K562 (cell line): ENCODE measurements at regions not wholly inside any gene's neighbourhood (a gene's known extent, or its start where the extent isn't known, plus 50 kb on each side); places are given as distances from the start of the nearest gene placed in this dataset.

Source experiments
- ATAC-seq: fragments of 200-7000 bp; cut with Tn5 transposase; 3 replicates; pipeline ENCODE4 v1.9.1; 2020; ENCODE audit warnings: moderate library complexity
- BruUV-seq: library from RNA; stranded (reverse); fragments of 400-500 nt; replicated peaks from 2 replicates; lab custom pipeline; 2021; lab: Mats Ljungman, UMichigan
- CTCF ChIA-PET: fragments of 300-600 bp; formaldehyde crosslinking; extraction: SDS; loops from one replicate; lab custom pipeline; 2021; ENCODE audit warnings: low intra/inter-chr PET ratio; lab: Yijun Ruan, JAX
- POLR2A ChIA-PET: fragments of 300-600, 350-650 bp; sonication (Branson Sonifier 250); formaldehyde crosslinking; extraction: SDS; loops from one replicate; lab custom pipeline; 2021; ENCODE audit warnings: antibody characterized with exemption, inconsistent platforms; lab: Yijun Ruan, JAX
- DNase-seq, 4 experiments: peaks; one replicate each; pipeline versions ENCODE4 v3.0.0 to v3.0.0-alpha.2; 2011 to 2018; ENCODE audit warnings: low spot score in 3 of 4, mixed read lengths in 3 of 4; ENCODE audit errors: extremely low read depth in 1 of 4
- FAIRE-seq: peaks from 2 replicates; lab custom pipeline; 2011; peaks lifted over from hg19 to GRCh38; lab: Jason Lieb, UNC
- H2AFZ ChIP-seq: 2 replicates; pipeline ENCODE4 v1.6.0; 2011; ENCODE audit warnings: low read depth, low read length, control low read depth, inconsistent platforms
- H3K27ac ChIP-seq: fragments of 200-600 bp; 3 replicates; pipeline ENCODE4 v1.8.0; 2011; ENCODE audit warnings: low read depth, mild to moderate bottlenecking, control low read depth, inconsistent platforms, low read length, moderate library complexity, mixed read lengths; ENCODE audit errors: extremely low read depth
- H3K27me3 ChIP-seq, 2 experiments: fragments of 300-600 bp in 1 of 2; 2 replicates in 1 of 2; 3 replicates in 1 of 2; pipeline versions ENCODE4 v1.6.0 to v1.8.0; 2011; ENCODE audit warnings: inconsistent platforms in 2 of 2, low read length in 2 of 2, mild to moderate bottlenecking in 1 of 2, mixed read lengths in 1 of 2, moderate library complexity in 1 of 2; ENCODE audit not compliant: control insufficient read depth in 2 of 2, insufficient read depth in 2 of 2
- H3K36me3 ChIP-seq: fragments of 300-600 bp; 3 replicates; pipeline ENCODE4 v1.8.0; 2011; ENCODE audit warnings: mild to moderate bottlenecking, low read length, inconsistent platforms; ENCODE audit not compliant: control insufficient read depth, insufficient read depth
- H3K4me1 ChIP-seq, 2 experiments: fragments of 200-600 bp in 1 of 2; replicated peaks in 1 of 2; 2 replicates in 1 of 2; 3 replicates in 1 of 2; pipeline versions ENCODE4 v1.5.1 to v1.8.0; 2011; ENCODE audit warnings: inconsistent platforms in 2 of 2, low read length in 2 of 2, mild to moderate bottlenecking in 1 of 2, mixed read lengths in 1 of 2, moderate library complexity in 1 of 2; ENCODE audit not compliant: control insufficient read depth in 2 of 2, insufficient read depth in 2 of 2
- H3K4me2 ChIP-seq: 2 replicates; pipeline ENCODE4 v1.6.1; 2011; ENCODE audit warnings: low read length, control low read depth, inconsistent platforms, mixed read lengths; ENCODE audit not compliant: insufficient read depth
- H3K4me3 ChIP-seq: fragments of 200-600 bp; sonication (generic), shearing (Covaris generic); 2 replicates; pipeline ENCODE4 v1.5.1; 2016; ENCODE audit warnings: control low read depth, inconsistent platforms
- H3K79me2 ChIP-seq: fragments of 200-600 bp; 3 replicates; pipeline ENCODE4 v1.8.0; 2011; ENCODE audit warnings: low read length, inconsistent platforms; ENCODE audit not compliant: control insufficient read depth, insufficient read depth
- H3K9ac ChIP-seq, 2 experiments: 2 replicates each; pipeline versions ENCODE4 v1.6.0 to v1.6.1; 2011; ENCODE audit warnings: low read depth in 2 of 2, low read length in 2 of 2, control low read depth in 1 of 2, inconsistent platforms in 1 of 2, mild to moderate bottlenecking in 1 of 2, mixed read lengths in 1 of 2; ENCODE audit not compliant: insufficient read depth in 1 of 2
- H3K9me1 ChIP-seq: one replicate; pipeline ENCODE4 v1.6.0; 2011; ENCODE audit warnings: inconsistent platforms, mild to moderate bottlenecking, low read length, moderate library complexity; ENCODE audit not compliant: control insufficient read depth, insufficient read depth
- H3K9me3 ChIP-seq: replicated peaks from 2 replicates; pipeline ENCODE4 v1.5.1; 2011; ENCODE audit warnings: low read depth, low read length, inconsistent platforms; ENCODE audit not compliant: control insufficient read depth, insufficient read depth
- H4K20me1 ChIP-seq: replicated peaks from 2 replicates; pipeline ENCODE4 v1.6.1; 2011; ENCODE audit warnings: low read length, inconsistent platforms, mixed read lengths; ENCODE audit not compliant: control insufficient read depth, insufficient read depth
- BHLHE40 ChIP-seq: IDR thresholded peaks from 2 replicates; pipeline ENCODE4 v1.6.1; 2011; ENCODE audit warnings: low read length, improper control_type of control experiment
- ERF ChIP-seq: fragments of 450-650 bp; formaldehyde crosslinking; IDR thresholded peaks from 2 replicates; pipeline ENCODE4 v1.4.0; 2020; ENCODE audit warnings: mild to moderate bottlenecking, mixed read lengths
- FOXA3 ChIP-seq, 2 experiments: fragments of 450-650 bp in 1 of 2; sonication (generic) in 1 of 2; formaldehyde crosslinking; IDR thresholded peaks in 1 of 2; conservative IDR thresholded peaks in 1 of 2; 2 replicates each; pipeline versions ENCODE4 v1.4.0 to v1.8.0; 2020 to 2022; ENCODE audit warnings: mild to moderate bottlenecking in 2 of 2, missing genetic modification reagents in 1 of 2
- GATA2 ChIP-seq: sonication (generic); formaldehyde crosslinking; IDR thresholded peaks from 2 replicates; pipeline ENCODE4 v1.4.0; 2020; ENCODE audit warnings: mild to moderate bottlenecking, missing genetic modification reagents
- IFI16 ChIP-seq: fragments of 250-450 bp; sonication (Bioruptor Pico); IDR thresholded peaks from 2 replicates; pipeline ENCODE4 v2.1.2; 2022; ENCODE audit warnings: mild to moderate bottlenecking, inconsistent platforms
- JUND ChIP-seq, 2 experiments: IDR thresholded peaks; 2 replicates in 1 of 2; 3 replicates in 1 of 2; pipeline ENCODE4 v1.6.1; 2011; ENCODE audit warnings: borderline replicate concordance in 2 of 2, low read depth in 2 of 2, low read length in 2 of 2, improper control_type of control experiment in 1 of 2, missing biosample characterization in 1 of 2, missing genetic modification characterization in 1 of 2, missing genetic modification reagents in 1 of 2
- SIRT6 ChIP-seq: IDR thresholded peaks from one replicate; pipeline ENCODE4 v1.6.1; 2012; ENCODE audit warnings: low read depth, mild to moderate bottlenecking, control low read depth, inconsistent platforms, low read length, moderate library complexity
- SRSF7 ChIP-seq: fragments of 200-400 bp; formaldehyde crosslinking; optimal IDR thresholded peaks from 2 replicates; pipeline ENCODE3; 2017; ENCODE audit warnings: mild to moderate bottlenecking, low read depth, low read length
- ZNF583 ChIP-seq: fragments of 250-450 bp; sonication (Bioruptor Pico); IDR thresholded peaks from 2 replicates; pipeline ENCODE4 v1.4.0; 2020
- WGBS: fragments of 100-300 bp; shearing (Covaris generic); methylation state at CpG from one replicate; pipeline ENCODE4 v1.1.6; 2016; ENCODE audit warnings: low coverage, mixed read lengths; ENCODE audit not compliant: insufficient coverage; ENCODE audit errors: missing lambda C conversion rate; 5-methylcytosine and 5-hydroxymethylcytosine counted together
- in situ Hi-C: fragments of 300-500 bp; cut with MboI; formaldehyde crosslinking; loops from 4 replicates; pipeline ENCODE4 v1.15.0; 2018; ENCODE audit warnings: inconsistent platforms, mixed read lengths
- intact Hi-C: fragments of 100-400 bp; cut with micrococcal nuclease; formaldehyde crosslinking; loops from 2 replicates; pipeline ENCODE4 v1.14.2; 2022
- TF ChIP-seq, protein P1 (sequence below): sonication (generic); formaldehyde crosslinking; IDR thresholded peaks from 2 replicates; pipeline ENCODE4 v1.9.0; 2022; ENCODE audit warnings: mild to moderate bottlenecking, missing genetic modification reagents
- TF ChIP-seq, protein P2 (sequence below), 2 experiments: fragments of 450-650 bp in 1 of 2; sonication (generic) in 1 of 2; formaldehyde crosslinking in 1 of 2; IDR thresholded peaks; 2 replicates each; pipeline versions ENCODE4 v1.7.1 to v1.9.0; 2016 to 2022; ENCODE audit warnings: inconsistent platforms in 1 of 2, mild to moderate bottlenecking in 1 of 2, missing genetic modification reagents in 1 of 2

DNA sequence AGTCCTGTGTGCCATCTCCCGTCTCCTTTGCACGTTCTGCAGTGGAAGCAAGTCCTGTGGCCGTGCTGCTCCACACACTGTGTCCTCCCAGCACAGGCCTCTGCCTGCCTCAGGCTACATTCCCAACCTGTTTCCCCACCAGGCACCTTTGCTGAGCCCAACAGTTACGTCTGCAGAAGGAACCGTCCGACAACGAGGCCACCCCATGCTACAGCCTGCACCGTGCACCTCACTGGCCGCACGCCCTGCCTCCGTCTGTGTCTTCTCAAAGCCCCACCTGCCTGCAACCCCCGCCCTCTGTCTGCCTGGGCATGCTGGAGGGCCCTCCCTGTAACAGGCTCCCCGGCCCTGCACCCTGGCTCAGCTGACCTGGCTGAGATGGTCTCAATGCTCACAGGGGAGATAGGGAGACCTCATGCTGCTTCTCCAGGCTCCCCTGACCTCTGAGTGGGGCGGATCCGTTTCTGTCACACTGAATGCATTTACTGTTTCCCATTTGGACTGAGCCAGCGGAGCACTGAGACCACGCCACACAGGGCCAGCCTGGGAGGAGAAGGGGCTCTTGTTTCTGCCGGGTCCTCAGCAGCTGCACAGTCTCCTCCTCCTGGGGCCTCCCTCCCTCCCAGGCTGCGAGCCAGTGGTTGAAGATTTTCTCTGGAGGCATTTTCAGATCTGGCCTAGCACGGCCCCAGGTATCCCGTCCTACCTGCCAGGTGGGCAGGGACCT lies 109.1 kb upstream of the OTOS start:
- FAIRE-seq, result peak; percentile 80
- CTCF ChIA-PET, result no interaction called here
- intact Hi-C loops (no loop called here), in situ Hi-C loops (no loop called here)
- POLR2A ChIA-PET, result no interaction called here
- Histone ChIP-seq H3K27me3 (no peaks in the 10 kb centered on the region), H3K4me2 (peak overlapping the region; percentile 32; the same call in 1 of the 2 replicates), H3K9ac (peak overlapping the region in 1 of 2 experiments; percentile 85; a peak in 2 of 4 replicates), H3K4me1 (peaks cover 25 to 61% of the 10 kb centered on the region in 2 experiments), H3K4me3 (no peak overlapping the region), H3K9me1 (peaks cover 4% of the 10 kb centered on the region), H2AFZ (peak overlapping the region; percentile 68), H4K20me1 (no peaks in the 10 kb centered on the region), H3K27ac (peak overlapping the region; percentile 19; the same call in 1 of the 3 replicates), H3K36me3 (no peaks in the 10 kb centered on the region), H3K79me2 (no peaks in the 10 kb centered on the region), H3K9me3 (no peaks in the 10 kb centered on the region)
- no TSS peak for BruUV-seq
- peak; percentile 16 for ATAC-seq
- 18% methylated on average over 9 of the region's 21 CpGs for WGBS
- peak; percentile 50 to 67 (median 54) for DNase-seq
- TF ChIP-seq BHLHE40, result no peak
- TF ChIP-seq, protein P1, sequence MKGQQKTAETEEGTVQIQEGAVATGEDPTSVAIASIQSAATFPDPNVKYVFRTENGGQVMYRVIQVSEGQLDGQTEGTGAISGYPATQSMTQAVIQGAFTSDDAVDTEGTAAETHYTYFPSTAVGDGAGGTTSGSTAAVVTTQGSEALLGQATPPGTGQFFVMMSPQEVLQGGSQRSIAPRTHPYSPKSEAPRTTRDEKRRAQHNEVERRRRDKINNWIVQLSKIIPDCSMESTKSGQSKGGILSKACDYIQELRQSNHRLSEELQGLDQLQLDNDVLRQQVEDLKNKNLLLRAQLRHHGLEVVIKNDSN (CRISPR knock-in tag), result 0 out of 2 replicates have a peak, but pooled peaks have one; percentile 42
- TF ChIP-seq JUND (IDR thresholded peaks at IDR 0.05; ENCODE audit: borderline replicate concordance, low read depth, low read length), result no peak
- no peak for TF ChIP-seq JUND (tag; IDR thresholded peaks at IDR 0.05; ENCODE audit: borderline replicate concordance, low read depth, low read length)
- no peak for TF ChIP-seq IFI16 (CRISPR knock-in tag)
- TF ChIP-seq, protein P2, sequence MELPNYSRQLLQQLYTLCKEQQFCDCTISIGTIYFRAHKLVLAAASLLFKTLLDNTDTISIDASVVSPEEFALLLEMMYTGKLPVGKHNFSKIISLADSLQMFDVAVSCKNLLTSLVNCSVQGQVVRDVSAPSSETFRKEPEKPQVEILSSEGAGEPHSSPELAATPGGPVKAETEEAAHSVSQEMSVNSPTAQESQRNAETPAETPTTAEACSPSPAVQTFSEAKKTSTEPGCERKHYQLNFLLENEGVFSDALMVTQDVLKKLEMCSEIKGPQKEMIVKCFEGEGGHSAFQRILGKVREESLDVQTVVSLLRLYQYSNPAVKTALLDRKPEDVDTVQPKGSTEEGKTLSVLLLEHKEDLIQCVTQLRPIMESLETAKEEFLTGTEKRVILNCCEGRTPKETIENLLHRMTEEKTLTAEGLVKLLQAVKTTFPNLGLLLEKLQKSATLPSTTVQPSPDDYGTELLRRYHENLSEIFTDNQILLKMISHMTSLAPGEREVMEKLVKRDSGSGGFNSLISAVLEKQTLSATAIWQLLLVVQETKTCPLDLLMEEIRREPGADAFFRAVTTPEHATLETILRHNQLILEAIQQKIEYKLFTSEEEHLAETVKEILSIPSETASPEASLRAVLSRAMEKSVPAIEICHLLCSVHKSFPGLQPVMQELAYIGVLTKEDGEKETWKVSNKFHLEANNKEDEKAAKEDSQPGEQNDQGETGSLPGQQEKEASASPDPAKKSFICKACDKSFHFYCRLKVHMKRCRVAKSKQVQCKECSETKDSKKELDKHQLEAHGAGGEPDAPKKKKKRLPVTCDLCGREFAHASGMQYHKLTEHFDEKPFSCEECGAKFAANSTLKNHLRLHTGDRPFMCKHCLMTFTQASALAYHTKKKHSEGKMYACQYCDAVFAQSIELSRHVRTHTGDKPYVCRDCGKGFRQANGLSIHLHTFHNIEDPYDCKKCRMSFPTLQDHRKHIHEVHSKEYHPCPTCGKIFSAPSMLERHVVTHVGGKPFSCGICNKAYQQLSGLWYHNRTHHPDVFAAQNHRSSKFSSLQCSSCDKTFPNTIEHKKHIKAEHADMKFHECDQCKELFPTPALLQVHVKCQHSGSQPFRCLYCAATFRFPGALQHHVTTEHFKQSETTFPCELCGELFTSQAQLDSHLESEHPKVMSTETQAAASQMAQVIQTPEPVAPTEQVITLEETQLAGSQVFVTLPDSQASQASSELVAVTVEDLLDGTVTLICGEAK (IDR thresholded peaks at IDR 0.05), result no peak
- TF ChIP-seq, protein P2 (CRISPR knock-in tag; IDR thresholded peaks at IDR 0.05), result no peak
- no peak for TF ChIP-seq GATA2 (CRISPR knock-in tag)
- 0 out of 4 replicates have a peak, but pooled peaks of 1 of the 2 experiments have one; percentile 36 for TF ChIP-seq FOXA3 (CRISPR knock-in tag; conservative IDR thresholded peaks at IDR 0.05 in 1 of 2, IDR thresholded peaks at IDR 0.05 in 1 of 2)
- TF ChIP-seq ZNF583, result no peak
- no peak for TF ChIP-seq SIRT6
- TF ChIP-seq SRSF7, result no peak
- no peak for TF ChIP-seq ERF (CRISPR knock-in tag)
